ENCODE measurements at regions not wholly inside any gene's neighbourhood (a gene's known extent, or its start where the extent isn't known, plus 50 kb on each side); places are given as distances from the start of the nearest gene placed in this dataset.
"Not testable (repeated sequence)": the region's sequence is repeated elsewhere in the genome, so short reads cannot be mapped to it uniquely, and the experiment has no call there.

DNA sequence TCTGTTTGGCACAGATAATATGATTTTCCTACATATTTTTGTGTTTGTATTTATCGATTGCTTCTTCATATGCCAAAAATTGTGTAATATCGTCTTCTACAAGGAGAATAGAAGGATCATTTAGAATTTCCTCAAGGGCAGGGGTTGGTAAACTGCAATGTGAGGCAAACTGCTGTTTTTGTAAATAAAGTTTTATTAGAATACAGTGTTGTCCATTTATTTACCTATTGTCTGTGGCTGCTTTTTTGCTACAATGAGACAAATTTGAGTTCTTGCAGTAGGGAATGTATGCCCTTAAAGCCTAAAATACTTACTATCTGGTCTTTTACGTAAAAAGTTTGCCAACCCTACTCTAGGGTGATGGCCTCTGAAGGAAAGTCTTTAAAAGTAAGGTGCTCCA lies 509.5 kb downstream of the TMEM114 start:
- no peaks in the 10 kb centered on the region for H3K27me3 ChIP-seq
- Mint-ChIP-seq H3K4me3 (no peak overlapping the region), H3K9me3 (peaks cover under 1% of the 10 kb centered on the region), H3K27ac (no peak overlapping the region), H3K27me3 (ENCODE audit: insufficient read depth, low read depth) (peaks cover 2% of the 10 kb centered on the region), H3K36me3 (no peaks in the 10 kb centered on the region), H3K4me1 (no peaks in the 10 kb centered on the region)
- no peaks in the 10 kb centered on the region for H3K4me1 ChIP-seq
- H3K36me3 ChIP-seq = no peaks in the 10 kb centered on the region
- H3K4me2 ChIP-seq = no peak overlapping the region
- no peak overlapping the region for H3K9ac ChIP-seq
- H3F3A ChIP-seq (ENCODE audit: low read depth) = no peaks in the 10 kb centered on the region
- no peak overlapping the region for H2AFZ ChIP-seq (replicated peaks)
- DNase-seq (ENCODE audit: low spot score) = no peak
- no peaks in the 10 kb centered on the region for H3K9me3 ChIP-seq (ENCODE audit: low read depth)
- H3K79me2 ChIP-seq (ENCODE audit: low read depth) = no peaks in the 10 kb centered on the region
- no peak overlapping the region for H3K4me3 ChIP-seq
- no peaks in the 10 kb centered on the region for H4K20me1 ChIP-seq (ENCODE audit: low read depth)
- H3K27ac ChIP-seq = no peak overlapping the region
- TF ChIP-seq, protein P1, sequence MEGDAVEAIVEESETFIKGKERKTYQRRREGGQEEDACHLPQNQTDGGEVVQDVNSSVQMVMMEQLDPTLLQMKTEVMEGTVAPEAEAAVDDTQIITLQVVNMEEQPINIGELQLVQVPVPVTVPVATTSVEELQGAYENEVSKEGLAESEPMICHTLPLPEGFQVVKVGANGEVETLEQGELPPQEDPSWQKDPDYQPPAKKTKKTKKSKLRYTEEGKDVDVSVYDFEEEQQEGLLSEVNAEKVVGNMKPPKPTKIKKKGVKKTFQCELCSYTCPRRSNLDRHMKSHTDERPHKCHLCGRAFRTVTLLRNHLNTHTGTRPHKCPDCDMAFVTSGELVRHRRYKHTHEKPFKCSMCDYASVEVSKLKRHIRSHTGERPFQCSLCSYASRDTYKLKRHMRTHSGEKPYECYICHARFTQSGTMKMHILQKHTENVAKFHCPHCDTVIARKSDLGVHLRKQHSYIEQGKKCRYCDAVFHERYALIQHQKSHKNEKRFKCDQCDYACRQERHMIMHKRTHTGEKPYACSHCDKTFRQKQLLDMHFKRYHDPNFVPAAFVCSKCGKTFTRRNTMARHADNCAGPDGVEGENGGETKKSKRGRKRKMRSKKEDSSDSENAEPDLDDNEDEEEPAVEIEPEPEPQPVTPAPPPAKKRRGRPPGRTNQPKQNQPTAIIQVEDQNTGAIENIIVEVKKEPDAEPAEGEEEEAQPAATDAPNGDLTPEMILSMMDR (IDR thresholded peaks at IDR 0.05) = no peak
- TF ChIP-seq EZH2 (IDR thresholded peaks at IDR 0.05) = no peak
- no peak for TF ChIP-seq EZH2phosphoT487 (IDR thresholded peaks at IDR 0.05)

DNA sequence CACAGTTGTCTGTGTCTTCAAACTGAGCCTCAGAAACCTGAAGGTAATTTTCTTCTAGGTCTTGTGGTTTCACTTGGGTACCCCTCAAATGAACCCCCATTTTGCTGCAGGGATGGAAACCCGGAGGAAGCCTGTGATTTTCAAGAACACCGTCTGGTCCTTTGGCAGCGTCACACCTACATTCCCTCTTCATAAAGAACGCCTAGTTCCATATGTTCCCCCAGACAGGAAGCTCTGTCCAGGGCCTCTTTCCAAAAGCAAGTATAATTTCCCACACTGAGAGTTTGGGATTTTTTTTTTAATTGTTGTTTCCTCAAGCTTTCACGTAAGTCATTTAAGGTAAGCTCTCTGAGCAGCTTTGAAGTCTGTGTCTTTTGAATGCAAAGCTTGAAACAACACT lies 515.0 kb downstream of the TMEM114 start:
- Mint-ChIP-seq H3K27ac (no peak overlapping the region), H3K4me3 (no peak overlapping the region), H3K4me1 (no peaks in the 10 kb centered on the region), H3K9me3 (peaks cover 3% of the 10 kb centered on the region), H3K36me3 (no peaks in the 10 kb centered on the region), H3K27me3 (ENCODE audit: insufficient read depth, low read depth) (peaks cover 4% of the 10 kb centered on the region)
- Histone ChIP-seq H3K4me2 (no peak overlapping the region), H3K4me3 (no peak overlapping the region), H3K79me2 (ENCODE audit: low read depth) (no peaks in the 10 kb centered on the region), H3K4me1 (no peaks in the 10 kb centered on the region), H3K9ac (no peak overlapping the region), H3K36me3 (no peaks in the 10 kb centered on the region), H3K27me3 (no peaks in the 10 kb centered on the region), H4K20me1 (ENCODE audit: low read depth) (no peaks in the 10 kb centered on the region), H3F3A (ENCODE audit: low read depth) (no peaks in the 10 kb centered on the region), H2AFZ (replicated peaks) (no peak overlapping the region), H3K9me3 (ENCODE audit: low read depth) (no peaks in the 10 kb centered on the region), H3K27ac (no peak overlapping the region)
- no peak for DNase-seq (ENCODE audit: low spot score)
- TF ChIP-seq EZH2 (IDR thresholded peaks at IDR 0.05) (no peak), EZH2phosphoT487 (IDR thresholded peaks at IDR 0.05) (no peak)
- TF ChIP-seq, protein P1 (IDR thresholded peaks at IDR 0.05) = no peak

DNA sequence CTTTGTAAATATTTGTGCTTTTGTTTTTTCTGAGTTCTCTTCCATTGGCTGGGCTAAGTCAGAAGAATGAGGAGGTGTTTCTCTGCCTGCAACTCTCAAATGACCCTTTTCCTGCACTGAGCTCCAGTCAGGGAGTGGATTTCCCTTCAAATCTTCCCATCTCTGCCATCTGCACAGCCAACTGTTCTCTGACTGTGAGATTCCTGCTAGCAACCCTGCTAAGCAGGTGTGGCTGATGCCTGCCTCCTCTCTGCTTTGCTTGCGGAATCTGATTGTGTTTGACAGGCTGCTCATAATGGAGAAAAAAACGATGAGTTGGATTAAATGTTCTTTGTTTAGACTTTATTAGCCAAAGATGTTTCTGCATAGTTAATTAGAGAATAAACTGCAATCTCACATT lies 519.8 kb downstream of the TMEM114 start:
- Mint-ChIP-seq H3K9me3 (peaks cover 6% of the 10 kb centered on the region), H3K36me3 (no peaks in the 10 kb centered on the region), H3K27ac (no peak overlapping the region), H3K4me1 (no peaks in the 10 kb centered on the region), H3K27me3 (ENCODE audit: insufficient read depth, low read depth) (peaks cover 2% of the 10 kb centered on the region), H3K4me3 (no peak overlapping the region)
- H3K27me3 ChIP-seq = no peaks in the 10 kb centered on the region
- H3K4me1 ChIP-seq = no peaks in the 10 kb centered on the region
- no peak overlapping the region for H3K4me2 ChIP-seq
- DNase-seq (ENCODE audit: low spot score) = no peak
- H3K79me2 ChIP-seq (ENCODE audit: low read depth) = no peaks in the 10 kb centered on the region
- H3F3A ChIP-seq (ENCODE audit: low read depth) = no peaks in the 10 kb centered on the region
- H3K36me3 ChIP-seq = no peaks in the 10 kb centered on the region
- no peak overlapping the region for H2AFZ ChIP-seq (replicated peaks)
- TF ChIP-seq EZH2phosphoT487 (IDR thresholded peaks at IDR 0.05) (no peak), EZH2 (IDR thresholded peaks at IDR 0.05) (no peak)
- TF ChIP-seq, protein P1 (IDR thresholded peaks at IDR 0.05) = no peak
- no peaks in the 10 kb centered on the region for H4K20me1 ChIP-seq (ENCODE audit: low read depth)
- no peak overlapping the region for H3K9ac ChIP-seq
- H3K9me3 ChIP-seq (ENCODE audit: low read depth) = no peaks in the 10 kb centered on the region
- no peak overlapping the region for H3K4me3 ChIP-seq
- H3K27ac ChIP-seq = no peak overlapping the region

DNA sequence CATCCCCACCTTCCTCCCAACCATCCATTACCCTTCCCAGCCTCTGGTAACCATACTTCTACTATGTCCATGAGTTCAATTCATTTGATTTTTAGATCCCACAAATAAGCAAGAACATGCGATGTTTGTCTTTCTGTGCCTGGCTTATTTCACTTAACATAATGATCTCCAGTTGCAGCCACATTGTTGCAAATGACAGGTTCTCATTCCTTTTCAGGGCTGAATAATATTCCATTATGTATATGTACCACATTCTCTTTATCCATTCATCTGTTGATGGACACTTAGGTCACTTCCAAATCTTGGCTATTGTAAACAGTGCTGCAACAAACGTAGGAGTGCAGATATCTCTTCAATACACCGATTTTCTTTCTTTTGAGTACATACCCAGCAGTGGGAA lies 522.1 kb downstream of the TMEM114 start:
- H3F3A ChIP-seq (ENCODE audit: low read depth); H3K27me3 ChIP-seq; H3K36me3 ChIP-seq; H3K27me3 Mint-ChIP-seq (ENCODE audit: insufficient read depth, low read depth); H3K27ac Mint-ChIP-seq; DNase-seq (ENCODE audit: low spot score); H3K4me3 Mint-ChIP-seq; H3K9ac ChIP-seq; H3K9me3 ChIP-seq (ENCODE audit: low read depth); H3K4me2 ChIP-seq; H2AFZ ChIP-seq (replicated peaks); H3K4me1 Mint-ChIP-seq; H3K79me2 ChIP-seq (ENCODE audit: low read depth); H4K20me1 ChIP-seq (ENCODE audit: low read depth); H3K4me1 ChIP-seq; H3K4me3 ChIP-seq; H3K27ac ChIP-seq; H3K36me3 Mint-ChIP-seq: not testable (repeated sequence)
- peaks cover 12% of the 10 kb centered on the region for H3K9me3 Mint-ChIP-seq

Measured in neural progenitor cell (in vitro differentiated cells).